Mucosa of gallbladder (tissue), 1 donor: ENCODE measurements at regions not wholly inside any gene's neighbourhood (a gene's known extent, or its start where the extent isn't known, plus 50 kb on each side); places are given as distances from the start of the nearest gene placed in this dataset.
"Not testable (repeated sequence)": the region's sequence is repeated elsewhere in the genome, so short reads cannot be mapped to it uniquely, and the experiment has no call there.

Experiments
- DNase-seq: peaks from one replicate; pipeline ENCODE4 v3.0.0-alpha.2; 2020; ENCODE audit warnings: low spot score
- donor health status: DM: no; HTN: no; CAD: no.

- no peak for DNase-seq
These were observed 56.4 kb downstream of the FOXF2 start for GRCh38 chr6:1445650-1446330.

GRCh38 chr6:1449896-1450295 lies 60.5 kb downstream of the FOXF2 start:
- DNase-seq, result no peak

- DNase-seq, result no peak
These were observed 63.6 kb downstream of the FOXF2 start for GRCh38 chr6:1453024-1453423.

GRCh38 chr6:1456816-1457215 lies 67.4 kb downstream of the FOXF2 start:
- DNase-seq, result not testable (repeated sequence)

GRCh38 chr6:1461207-1461606 lies 71.8 kb downstream of the FOXF2 start:
- DNase-seq, result no peak

- DNase-seq, result no peak
These were observed 72.4 kb downstream of the FOXF2 start for GRCh38 chr6:1461736-1462135.

- DNase-seq, result no peak
These were observed 73.9 kb downstream of the FOXF2 start for GRCh38 chr6:1463275-1463674.

- no peak for DNase-seq
These were observed 74.5 kb downstream of the FOXF2 start for GRCh38 chr6:1463751-1464426.

- no peak for DNase-seq
These were observed 75.5 kb downstream of the FOXF2 start for GRCh38 chr6:1464781-1465370.

GRCh38 chr6:1468126-1468525 lies 78.8 kb downstream of the FOXF2 start:
- no peak for DNase-seq

- no peak for DNase-seq
These were observed 80.7 kb downstream of the FOXF2 start for GRCh38 chr6:1470040-1470439.

- no peak for DNase-seq
These were observed 83.3 kb downstream of the FOXF2 start for GRCh38 chr6:1472643-1473042.

GRCh38 chr6:1473166-1473565 lies 83.8 kb downstream of the FOXF2 start:
- DNase-seq, result no peak

- no peak for DNase-seq
These were observed 84.2 kb downstream of the FOXF2 start for GRCh38 chr6:1473598-1473997.

- DNase-seq, result no peak
These were observed 84.8 kb downstream of the FOXF2 start for GRCh38 chr6:1474205-1474604.

GRCh38 chr6:1475174-1475573 lies 85.8 kb downstream of the FOXF2 start:
- DNase-seq, result no peak

- DNase-seq, result no peak
These were observed 88.2 kb downstream of the FOXF2 start for GRCh38 chr6:1477432-1478090.

GRCh38 chr6:1478163-1478826 lies 88.9 kb downstream of the FOXF2 start:
- DNase-seq, result not testable (repeated sequence)

- DNase-seq, result no peak
These were observed 89.7 kb downstream of the FOXF2 start for GRCh38 chr6:1479095-1479494.

GRCh38 chr6:1479601-1480221 lies 90.3 kb downstream of the FOXF2 start:
- DNase-seq, result no peak

- no peak for DNase-seq
These were observed 91.9 kb downstream of the FOXF2 start for GRCh38 chr6:1481286-1481685.
